GM19463 (cell line): ENCODE measurements at regions not wholly inside any gene's neighbourhood (a gene's known extent, or its start where the extent isn't known, plus 50 kb on each side); places are given as distances from the start of the nearest gene placed in this dataset.

Source experiments
- ATAC-seq: cut with Tn5 transposase; IDR thresholded peaks from one replicate; pipeline ENCODE4 v1.9.1; 2021; ENCODE audit warnings: mild to moderate bottlenecking, moderate library complexity; ENCODE audit not compliant: unreplicated experiment

DNA sequence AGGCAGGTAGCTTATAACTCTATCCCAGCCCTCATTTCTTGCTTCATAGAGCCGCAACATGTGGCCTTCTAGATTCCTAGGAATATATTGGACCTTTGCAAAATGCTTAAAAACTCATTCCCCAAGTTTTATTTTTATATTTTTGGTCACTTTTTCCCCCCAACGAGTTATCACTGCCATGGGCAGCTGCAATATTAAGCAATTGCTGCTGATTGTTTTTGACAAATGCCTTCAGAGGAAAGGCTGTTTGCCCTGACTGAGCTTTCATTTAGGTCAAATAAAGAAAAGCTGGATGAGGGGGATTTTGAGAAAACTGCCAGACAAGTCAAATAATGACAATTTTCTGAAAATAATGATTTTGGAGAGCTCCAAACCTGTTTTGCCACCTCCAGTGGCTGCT, 976.9 kb upstream of the MBL2 start:
- no peak for ATAC-seq

DNA sequence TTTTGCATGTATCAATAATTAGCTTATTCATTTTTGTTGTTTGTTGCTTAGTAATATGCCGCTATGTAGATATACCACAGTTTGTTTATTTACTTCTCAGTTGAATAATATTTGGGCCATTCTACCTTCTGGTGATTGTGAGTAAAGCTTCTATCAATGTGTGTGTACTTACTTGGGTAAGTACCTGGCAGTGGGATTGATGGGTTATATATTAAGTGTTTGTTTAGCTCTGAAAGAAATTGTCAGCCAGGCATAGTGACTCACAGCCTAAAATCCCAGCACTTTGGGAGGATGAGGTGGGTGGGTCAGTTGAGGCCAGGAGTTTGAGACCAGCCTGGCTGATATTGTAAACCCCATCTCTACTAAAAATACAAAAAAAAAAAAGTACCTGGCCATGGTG, 975.7 kb upstream of the MBL2 start:
- ATAC-seq = no peak

- ATAC-seq = no peak
Observed at GRCh38 chr10:53744746-53745145, 972.2 kb upstream of the MBL2 start.

GRCh38 chr10:53744176-53744575, 971.6 kb upstream of the MBL2 start:
- ATAC-seq = no peak

- ATAC-seq = no peak
Observed at GRCh38 chr10:53737132-53737531, 964.5 kb upstream of the MBL2 start.

- ATAC-seq = no peak
Observed at GRCh38 chr10:53726921-53727320, 954.3 kb upstream of the MBL2 start.

DNA sequence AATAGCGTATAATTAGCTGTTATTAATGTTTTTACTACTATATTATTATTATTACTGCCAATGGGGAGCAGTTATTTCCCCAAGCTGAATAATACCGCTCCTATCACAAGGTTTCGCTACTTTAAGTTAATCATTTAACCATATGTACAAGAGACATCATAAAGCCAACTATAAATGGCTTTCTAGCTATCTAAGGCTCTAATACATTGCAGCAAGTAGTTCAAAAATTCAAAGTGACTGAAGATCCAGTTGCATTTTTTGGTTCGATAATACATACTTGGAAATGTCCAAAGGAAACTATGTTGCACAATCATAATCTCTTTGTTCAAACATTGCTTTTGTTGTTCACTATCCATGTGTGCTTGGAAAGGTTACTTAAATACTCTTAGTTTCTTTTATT, 952.0 kb upstream of the MBL2 start:
- no peak for ATAC-seq

- ATAC-seq = no peak
Observed at GRCh38 chr10:53719658-53720057, 947.1 kb upstream of the MBL2 start.

DNA sequence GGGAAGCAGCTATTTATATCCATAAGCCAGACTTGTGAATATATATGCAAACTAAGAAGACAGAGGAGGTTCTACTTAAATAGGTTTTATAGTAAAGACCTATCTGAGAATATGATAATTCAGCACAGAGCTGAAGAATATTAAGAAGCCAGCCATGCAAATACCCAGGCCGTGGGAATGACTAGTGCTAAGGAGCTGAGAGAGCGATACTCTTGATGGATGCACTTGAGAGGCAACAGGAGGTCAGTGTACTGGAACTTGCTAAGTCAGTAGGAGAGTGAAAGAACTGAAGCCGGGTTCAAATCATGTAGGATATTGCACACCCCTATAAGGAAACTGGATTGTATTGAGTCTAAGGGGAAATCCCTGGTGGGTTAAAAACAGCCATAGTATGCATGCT, 943.6 kb upstream of the MBL2 start:
- ATAC-seq = no peak

- ATAC-seq = no peak
Observed at GRCh38 chr10:53713431-53713830, 940.8 kb upstream of the MBL2 start.

- ATAC-seq = no peak
Observed at GRCh38 chr10:53702489-53702888, 929.9 kb upstream of the MBL2 start.

- no peak for ATAC-seq
Observed at GRCh38 chr10:53701213-53701612, 928.6 kb upstream of the MBL2 start.

DNA sequence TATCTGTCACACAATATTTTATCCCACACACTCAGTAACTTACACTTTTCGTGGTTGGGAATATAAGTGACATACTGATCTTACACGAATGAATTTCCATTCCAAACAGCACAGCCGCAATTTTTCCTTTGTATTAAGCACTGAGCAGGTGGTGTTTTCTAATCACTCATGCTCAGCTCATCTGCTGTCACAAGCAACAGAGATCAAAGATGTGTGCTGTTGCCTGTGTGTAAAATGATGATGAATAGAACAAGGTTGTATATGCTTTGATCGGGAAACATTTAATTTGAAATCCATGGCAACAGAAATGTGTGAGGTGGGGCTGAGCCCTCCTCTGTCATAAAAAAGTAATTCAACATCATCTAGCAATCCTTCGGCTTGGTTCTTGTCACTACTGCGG, 927.7 kb upstream of the MBL2 start:
- ATAC-seq = no peak

DNA sequence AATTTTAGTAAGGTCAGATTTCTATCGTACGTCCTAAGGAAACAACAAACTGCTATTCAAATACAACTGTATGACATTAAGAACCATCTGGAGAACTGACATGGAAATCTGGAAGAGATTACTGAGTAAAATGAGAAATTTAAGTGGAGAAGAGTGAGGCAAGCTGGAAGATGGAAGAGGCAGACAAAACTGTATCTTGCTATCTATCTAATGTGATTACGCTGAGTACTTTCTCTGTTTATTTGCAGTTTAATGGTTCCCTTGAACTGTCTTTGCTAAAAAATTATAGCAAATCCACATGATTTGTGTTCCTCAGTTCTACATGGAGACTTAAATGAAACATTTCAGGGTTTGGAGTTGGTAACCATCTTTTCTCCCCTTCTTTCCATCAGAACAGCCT, 927.1 kb upstream of the MBL2 start:
- ATAC-seq = no peak

DNA sequence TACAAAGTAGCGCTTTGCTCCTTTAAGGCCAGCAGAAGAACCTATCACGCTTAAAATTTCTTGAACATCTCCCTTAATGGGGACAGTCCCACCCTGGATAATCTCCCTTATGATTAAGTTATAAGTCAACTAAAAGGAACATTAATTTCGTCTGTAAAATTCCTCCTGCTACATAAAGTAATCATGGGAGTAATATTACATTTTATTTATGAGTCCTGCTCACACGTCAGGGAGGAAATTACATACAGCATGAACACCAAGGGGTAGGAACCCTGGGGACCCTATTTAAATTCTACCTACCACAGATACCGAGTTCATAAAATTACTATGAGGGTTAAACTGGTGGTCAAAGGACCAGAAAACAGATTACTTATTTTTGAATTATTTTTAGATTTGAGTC, 926.6 kb upstream of the MBL2 start:
- no peak for ATAC-seq

DNA sequence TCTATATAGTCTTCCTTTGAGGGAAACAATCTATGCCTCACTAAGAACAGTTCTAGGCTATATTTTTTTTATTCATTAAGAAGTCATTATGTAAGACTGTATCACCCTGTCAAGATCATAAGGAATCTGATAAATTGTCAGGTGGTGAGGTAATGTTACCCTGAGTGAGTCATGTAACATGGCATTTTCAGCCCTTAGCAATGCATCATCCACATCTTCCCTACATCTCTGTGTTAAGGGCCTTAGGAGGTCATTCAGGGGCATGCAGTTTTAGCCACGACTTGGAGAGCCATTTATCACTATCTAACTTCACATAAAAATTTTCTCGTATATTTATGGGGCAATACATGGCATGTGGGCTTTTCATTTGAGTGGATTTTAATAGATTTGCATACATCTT, 924.5 kb upstream of the MBL2 start:
- ATAC-seq = no peak

- no peak for ATAC-seq
Observed at GRCh38 chr10:53690524-53691240, 918.1 kb upstream of the MBL2 start.

DNA sequence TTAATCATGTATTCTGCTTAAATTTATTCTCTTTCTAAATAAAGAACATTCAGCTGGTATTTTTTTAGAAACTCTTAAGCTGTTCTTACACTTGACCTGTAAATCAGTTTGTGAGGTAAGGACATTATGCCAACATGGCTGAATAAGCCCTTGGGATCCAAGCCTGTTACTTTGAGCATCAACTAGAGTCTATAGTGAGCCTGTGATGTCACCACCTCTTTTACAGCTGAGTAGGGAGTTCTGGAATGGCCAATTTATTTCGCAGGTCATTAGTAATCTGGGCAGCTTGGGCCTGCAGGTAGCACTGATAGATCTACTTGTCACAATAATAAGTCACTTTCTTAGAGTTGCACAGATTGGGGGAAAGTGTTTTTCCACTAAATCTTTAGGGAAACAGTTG, 915.2 kb upstream of the MBL2 start:
- ATAC-seq = no peak

GRCh38 chr10:53682885-53683284, 910.3 kb upstream of the MBL2 start:
- no peak for ATAC-seq

- no peak for ATAC-seq
Observed at GRCh38 chr10:53682458-53682857, 909.9 kb upstream of the MBL2 start.

GRCh38 chr10:53679666-53680065, 907.1 kb upstream of the MBL2 start:
- no peak for ATAC-seq

GRCh38 chr10:53675177-53675576, 902.6 kb upstream of the MBL2 start:
- ATAC-seq = no peak

- no peak for ATAC-seq
Observed at GRCh38 chr10:53667063-53667462, 894.5 kb upstream of the MBL2 start.
